GM18502 (cell line): ENCODE measurements at regions not wholly inside any gene's neighbourhood (a gene's known extent, or its start where the extent isn't known, plus 50 kb on each side); places are given as distances from the start of the nearest gene placed in this dataset.
"Not testable (repeated sequence)": the region's sequence is repeated elsewhere in the genome, so short reads cannot be mapped to it uniquely, and the experiment has no call there.

Source experiments
- ATAC-seq: cut with Tn5 transposase; IDR thresholded peaks from one replicate; pipeline ENCODE4 v1.9.1; 2021; ENCODE audit warnings: mild to moderate bottlenecking; ENCODE audit not compliant: unreplicated experiment, poor library complexity

GRCh38 chr18:40292985-40293710 lies 1661.9 kb upstream of the PIK3C3 start:
- ATAC-seq: no peak

GRCh38 chr18:40283560-40283959 lies 1671.5 kb upstream of the PIK3C3 start:
- ATAC-seq: no peak

DNA sequence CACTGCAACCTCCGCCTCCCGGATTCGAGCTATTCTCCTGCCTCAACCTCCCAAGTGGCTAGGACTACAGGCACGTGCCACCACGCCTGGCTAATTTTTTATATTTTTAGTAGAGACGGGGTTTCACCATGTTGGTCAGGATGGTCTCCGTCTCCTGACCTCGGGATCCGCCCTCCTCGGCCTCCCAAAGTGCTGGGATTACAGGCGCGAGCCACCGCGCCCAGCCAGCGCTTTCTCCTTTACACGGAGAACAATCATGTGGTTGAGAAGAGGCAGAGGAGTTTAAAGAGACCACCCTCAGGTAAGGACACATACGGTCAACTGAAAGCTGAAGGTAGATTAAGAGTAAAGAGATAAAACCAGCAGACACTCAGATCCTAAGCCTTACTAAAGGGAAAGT lies 1673.7 kb upstream of the PIK3C3 start:
- not testable (repeated sequence) for ATAC-seq

GRCh38 chr18:40274618-40275196 lies 1680.3 kb upstream of the PIK3C3 start:
- no peak for ATAC-seq

- no peak for ATAC-seq
These were observed 1682.3 kb upstream of the PIK3C3 start for GRCh38 chr18:40272630-40273231.

DNA sequence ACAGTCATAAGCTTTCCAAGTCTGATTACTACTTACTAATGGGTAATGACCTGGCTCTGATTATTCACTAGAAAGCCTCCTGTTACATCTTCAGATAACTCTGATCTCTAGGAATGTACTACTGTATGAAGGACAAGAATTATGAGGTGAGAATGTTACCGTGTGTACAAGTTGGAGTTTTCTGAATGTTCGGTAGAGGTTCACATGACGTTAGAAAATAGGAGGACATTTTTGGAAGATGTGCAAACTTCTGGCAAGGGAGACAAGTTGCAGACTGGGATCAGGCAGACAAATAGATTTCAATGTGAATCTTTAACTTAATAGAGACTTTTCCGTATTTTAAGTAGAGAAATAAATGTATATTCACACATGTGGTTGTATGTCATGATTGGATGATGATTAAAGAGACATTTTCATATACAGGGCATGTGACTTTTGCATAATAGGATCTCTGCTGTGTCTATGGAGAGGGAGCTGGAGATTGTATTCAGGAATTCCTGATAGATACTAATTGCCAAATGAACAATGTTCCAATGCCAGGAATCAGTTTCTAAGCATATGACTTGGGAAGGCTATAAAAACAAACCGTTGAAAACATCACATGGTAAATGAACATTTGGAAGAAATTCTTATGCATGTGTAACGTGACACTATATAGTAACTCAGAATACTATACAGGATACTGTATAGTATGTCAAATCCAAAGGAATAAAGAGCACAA lies 1695.8 kb upstream of the PIK3C3 start:
- no peak for ATAC-seq

DNA sequence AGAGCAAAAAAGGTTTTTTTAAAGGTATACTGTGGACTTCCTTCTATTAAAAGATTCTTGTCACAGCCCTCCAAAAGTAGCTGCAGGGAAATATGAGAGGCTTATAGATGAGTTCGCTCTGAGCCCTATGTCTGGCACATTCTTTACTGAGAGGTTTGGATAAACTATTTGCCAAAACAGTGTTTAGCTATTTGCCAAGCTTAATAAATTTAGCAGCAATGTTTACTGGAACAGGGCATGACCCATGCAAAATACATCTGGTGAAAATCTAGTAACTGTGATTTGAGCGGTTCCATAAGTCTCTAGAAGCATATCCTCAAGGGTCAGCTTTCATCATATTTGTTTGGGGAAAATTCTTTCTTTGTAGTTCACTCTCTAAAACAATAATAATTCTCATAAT lies 1696.7 kb upstream of the PIK3C3 start:
- ATAC-seq: no peak

DNA sequence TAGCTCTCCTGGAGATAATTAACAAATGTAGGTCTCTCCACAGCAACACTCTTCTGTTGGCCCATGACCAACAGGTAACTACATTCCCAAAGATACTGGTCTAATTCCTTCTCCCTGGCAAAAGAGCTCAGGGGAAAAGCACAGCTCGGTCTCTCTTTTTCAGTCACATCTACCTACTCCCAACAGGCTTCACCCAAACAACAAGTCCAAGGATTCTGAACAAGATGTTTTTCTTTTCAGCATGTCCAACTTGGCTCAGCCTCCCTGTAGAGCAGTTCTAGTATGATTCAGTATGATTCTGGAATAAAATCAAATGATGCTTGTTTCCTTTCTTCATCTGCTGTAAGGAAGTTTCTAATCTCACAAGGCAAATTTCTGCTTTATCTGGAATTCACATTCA lies 1704.8 kb upstream of the PIK3C3 start:
- no peak for ATAC-seq

DNA sequence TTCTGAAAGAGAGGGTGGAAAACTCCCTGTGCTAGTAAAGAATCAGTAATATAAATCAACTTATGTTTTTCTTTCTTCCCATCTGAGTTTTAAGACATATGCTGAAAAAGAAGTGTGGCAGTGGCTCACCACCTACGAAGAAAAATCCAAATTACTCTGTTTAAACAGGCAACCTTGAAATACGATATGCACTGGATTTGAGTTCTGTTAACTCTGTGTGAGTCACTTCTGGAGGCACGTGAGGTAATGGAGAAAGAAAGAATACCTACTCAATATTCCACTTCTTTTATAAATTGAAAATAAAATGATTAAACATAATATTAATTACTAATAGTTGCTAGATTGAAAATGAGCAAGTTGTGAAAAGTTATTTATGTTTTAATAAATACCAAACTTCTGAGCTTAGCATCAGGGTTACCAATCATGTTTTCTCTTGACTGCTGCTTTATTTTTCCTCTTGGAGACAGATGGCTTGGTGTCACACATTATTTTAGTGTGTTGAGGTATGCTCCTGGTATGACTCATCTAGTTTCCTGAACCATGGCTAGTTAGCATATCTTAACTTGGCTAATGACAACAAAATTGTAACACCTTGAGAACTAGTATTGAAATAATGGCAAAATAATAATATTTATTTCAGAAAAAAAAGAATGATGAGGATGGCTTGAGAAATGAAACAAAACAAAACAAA lies 1705.5 kb upstream of the PIK3C3 start:
- ATAC-seq: no peak

DNA sequence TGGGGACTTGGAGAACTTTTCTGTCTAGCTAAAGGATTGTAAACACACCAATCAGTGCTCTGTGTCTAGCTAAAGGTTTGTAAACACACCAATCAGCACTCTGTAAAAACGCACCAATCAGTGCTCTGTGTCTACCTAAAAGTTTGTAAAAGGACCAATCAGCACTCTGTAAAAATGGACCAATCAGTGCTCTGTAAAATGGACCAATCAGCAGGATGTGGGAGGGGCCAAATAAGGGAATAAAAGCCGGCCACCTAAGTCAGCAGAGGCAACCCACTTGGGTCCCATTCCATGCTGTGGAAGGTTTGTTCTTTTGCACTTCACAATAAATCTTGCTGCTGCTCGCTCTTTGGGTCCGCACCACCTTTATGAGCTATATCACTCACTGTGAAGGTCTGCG lies 1709.4 kb upstream of the PIK3C3 start:
- ATAC-seq: not testable (repeated sequence)

- ATAC-seq: no peak
These were observed 1711.4 kb upstream of the PIK3C3 start for GRCh38 chr18:40243607-40244006.

- no peak for ATAC-seq
These were observed 1719.2 kb upstream of the PIK3C3 start for GRCh38 chr18:40235836-40236235.

- ATAC-seq: no peak
These were observed 1719.7 kb upstream of the PIK3C3 start for GRCh38 chr18:40235323-40235722.

DNA sequence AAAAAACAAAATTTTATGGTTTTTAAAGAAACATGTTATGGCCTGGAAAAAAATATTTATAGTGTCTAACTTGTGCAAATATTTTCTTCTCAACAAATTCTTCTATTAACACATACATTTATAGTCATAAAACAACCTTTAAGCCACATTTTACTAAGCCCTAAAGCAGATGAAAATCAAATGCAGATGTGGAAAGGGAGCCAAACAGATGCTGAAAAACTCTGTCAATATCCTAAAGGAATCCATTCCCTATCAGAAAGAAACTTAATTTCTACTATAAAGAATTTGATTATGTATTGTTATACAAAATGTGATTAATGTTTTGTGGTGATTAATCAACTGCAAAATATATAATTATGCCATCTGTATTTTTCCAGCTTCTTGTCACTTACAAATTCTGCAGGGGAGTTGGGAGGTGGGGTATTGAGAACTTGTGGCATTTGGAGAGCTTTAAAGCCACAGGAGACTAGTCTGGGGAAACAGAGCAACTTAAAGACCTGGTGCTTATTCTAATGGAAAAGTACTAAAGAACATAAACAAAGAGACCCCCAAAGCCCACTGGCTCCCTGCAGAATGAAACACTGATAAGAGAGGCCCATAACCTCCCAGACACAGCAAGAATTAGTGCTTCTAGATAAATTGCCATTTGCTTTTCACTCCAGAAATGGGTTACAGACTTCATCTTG lies 1721.0 kb upstream of the PIK3C3 start:
- ATAC-seq: no peak

DNA sequence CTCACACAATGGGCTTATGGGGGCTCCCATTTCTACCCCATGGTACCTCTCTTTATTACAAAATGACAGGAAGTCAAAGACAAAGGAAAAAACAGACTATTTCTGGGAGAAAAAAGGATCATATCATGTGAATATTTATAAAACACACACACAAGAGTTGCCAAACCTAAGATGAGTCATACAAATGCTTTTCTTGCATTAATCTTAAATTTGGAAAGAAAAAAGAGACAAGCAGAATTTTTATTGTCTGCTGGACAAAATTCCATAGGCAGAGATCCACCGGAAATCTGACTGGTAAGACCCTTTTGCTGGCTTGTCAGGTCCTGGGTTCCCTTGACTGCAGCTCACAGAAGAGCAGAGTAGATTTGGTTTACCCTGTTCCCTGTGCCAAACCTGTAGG lies 1732.3 kb upstream of the PIK3C3 start:
- ATAC-seq: no peak

GRCh38 chr18:40216856-40217255 lies 1738.2 kb upstream of the PIK3C3 start:
- no peak for ATAC-seq

- ATAC-seq: no peak
These were observed 1739.1 kb upstream of the PIK3C3 start for GRCh38 chr18:40215979-40216378.

DNA sequence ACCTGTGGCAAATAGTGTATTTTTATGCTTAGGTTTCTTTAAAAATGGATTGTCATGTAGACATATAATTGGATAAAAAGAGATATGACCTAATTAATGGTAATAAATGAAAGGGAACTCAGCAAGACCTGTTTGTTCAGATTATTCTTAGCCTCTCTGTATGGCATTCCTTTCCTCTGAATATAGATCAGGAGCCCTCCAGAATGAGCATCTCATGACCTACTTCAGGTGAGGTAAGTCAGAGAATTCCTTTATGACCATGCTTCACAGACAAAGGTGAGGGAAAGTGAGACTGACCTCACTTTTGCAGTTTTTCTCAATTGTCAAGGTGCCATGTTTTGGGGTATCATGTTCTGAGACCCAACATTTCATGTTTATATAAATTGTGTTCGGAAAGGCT lies 1744.3 kb upstream of the PIK3C3 start:
- no peak for ATAC-seq

DNA sequence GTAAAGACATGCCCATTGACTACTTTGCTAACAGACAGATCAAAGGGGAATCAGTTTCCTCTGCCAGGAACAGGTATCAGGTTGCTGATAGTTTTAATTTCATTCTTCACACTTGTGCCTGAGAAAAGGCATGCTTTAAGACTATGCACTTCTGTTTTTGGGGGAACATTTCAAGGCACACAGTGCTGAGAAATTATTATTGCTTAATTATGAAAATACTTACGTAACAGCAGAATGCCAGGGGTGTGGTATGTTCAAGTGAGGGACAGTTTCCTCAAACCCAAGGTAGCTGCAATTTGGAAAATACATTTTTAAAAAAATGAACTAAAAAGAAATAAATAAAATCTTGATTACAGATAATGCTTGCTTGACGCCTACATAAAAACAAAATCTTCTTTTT lies 1746.1 kb upstream of the PIK3C3 start:
- no peak for ATAC-seq

DNA sequence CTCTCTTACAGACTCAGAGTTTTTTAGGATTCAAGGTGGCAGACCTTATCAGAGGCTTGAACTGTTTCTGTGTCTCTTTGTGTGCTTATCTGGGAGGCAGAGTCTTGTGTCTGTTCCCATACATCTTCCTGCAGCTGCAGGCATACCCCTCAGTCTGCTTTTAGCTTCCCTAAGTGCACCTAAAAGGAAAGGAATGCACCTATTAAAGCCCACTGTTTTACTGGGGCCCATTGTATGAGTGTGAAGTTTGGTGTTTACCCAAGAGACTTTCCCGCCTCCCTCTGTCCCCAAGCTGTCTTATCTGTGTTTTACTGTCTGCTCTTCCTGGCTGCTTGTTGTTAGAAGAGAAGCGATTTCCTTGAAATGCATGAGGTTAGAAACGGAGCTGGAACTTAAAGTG lies 1757.3 kb upstream of the PIK3C3 start:
- ATAC-seq: no peak
